Retinal pigment epithelial cell (primary cell): ENCODE measurements at regions not wholly inside any gene's neighbourhood (a gene's known extent, or its start where the extent isn't known, plus 50 kb on each side); places are given as distances from the start of the nearest gene placed in this dataset.

Experiments
- DNase-seq: peaks from one replicate; pipeline ENCODE4 v3.0.0-alpha.2; 2010; ENCODE audit warnings: low read depth
- H3K4me3 ChIP-seq: 2 replicates; pipeline ENCODE4 v1.5.1; 2011; ENCODE audit warnings: mild to moderate bottlenecking, low read length, control low read depth, moderate library complexity
- TF ChIP-seq, protein P1 (sequence below): conservative IDR thresholded peaks from 2 replicates; pipeline ENCODE4 v1.5.1; 2011; ENCODE audit warnings: low read depth, low read length, control low read depth, inconsistent platforms

DNA sequence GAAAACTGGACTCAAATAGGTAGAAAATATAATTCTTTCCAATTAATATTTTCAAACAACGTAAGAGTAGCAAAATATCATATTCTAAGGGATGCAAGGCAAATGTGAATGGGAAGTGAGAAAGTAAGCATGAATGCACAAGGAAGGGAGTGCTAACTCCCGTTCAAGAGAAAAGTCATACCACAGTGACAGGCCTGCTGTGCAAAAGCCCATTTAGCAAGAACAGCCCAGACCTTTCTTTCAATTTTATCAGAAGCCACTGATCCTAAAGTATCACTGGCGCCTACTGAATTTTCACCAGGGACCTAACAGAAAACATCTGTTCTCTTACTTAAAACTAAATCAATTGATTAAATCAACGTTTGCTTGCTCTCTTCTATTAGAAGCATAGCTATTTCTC lies 157.9 kb upstream of the DKK2 start:
- TF ChIP-seq, protein P1, sequence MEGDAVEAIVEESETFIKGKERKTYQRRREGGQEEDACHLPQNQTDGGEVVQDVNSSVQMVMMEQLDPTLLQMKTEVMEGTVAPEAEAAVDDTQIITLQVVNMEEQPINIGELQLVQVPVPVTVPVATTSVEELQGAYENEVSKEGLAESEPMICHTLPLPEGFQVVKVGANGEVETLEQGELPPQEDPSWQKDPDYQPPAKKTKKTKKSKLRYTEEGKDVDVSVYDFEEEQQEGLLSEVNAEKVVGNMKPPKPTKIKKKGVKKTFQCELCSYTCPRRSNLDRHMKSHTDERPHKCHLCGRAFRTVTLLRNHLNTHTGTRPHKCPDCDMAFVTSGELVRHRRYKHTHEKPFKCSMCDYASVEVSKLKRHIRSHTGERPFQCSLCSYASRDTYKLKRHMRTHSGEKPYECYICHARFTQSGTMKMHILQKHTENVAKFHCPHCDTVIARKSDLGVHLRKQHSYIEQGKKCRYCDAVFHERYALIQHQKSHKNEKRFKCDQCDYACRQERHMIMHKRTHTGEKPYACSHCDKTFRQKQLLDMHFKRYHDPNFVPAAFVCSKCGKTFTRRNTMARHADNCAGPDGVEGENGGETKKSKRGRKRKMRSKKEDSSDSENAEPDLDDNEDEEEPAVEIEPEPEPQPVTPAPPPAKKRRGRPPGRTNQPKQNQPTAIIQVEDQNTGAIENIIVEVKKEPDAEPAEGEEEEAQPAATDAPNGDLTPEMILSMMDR, result no peak
- no peak for DNase-seq
- H3K4me3 ChIP-seq, result no peak overlapping the region

GRCh38 chr4:107192601-107193000 lies 156.5 kb upstream of the DKK2 start:
- H3K4me3 ChIP-seq, result no peak overlapping the region
- DNase-seq, result no peak
- TF ChIP-seq, protein P1, result no peak

DNA sequence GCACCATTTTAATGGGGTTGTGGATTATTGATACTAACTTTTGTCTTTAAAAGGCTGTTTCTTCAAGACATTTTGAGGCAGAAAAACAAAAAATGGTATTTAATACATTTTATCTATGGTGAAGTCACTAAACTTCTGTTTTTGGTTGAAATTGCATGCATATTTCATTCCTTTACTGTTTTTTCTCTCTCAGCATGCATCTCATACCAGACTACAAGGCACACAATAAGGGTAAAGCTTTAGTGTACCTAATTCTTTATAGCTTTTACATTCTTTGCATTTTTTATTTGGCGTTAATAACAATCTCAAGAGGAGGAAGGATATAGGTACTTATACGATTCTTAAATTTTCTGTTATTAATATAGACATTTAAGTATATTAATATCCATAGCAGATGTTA lies 151.0 kb upstream of the DKK2 start:
- DNase-seq, result no peak
- no peak overlapping the region for H3K4me3 ChIP-seq
- TF ChIP-seq, protein P1, result no peak

DNA sequence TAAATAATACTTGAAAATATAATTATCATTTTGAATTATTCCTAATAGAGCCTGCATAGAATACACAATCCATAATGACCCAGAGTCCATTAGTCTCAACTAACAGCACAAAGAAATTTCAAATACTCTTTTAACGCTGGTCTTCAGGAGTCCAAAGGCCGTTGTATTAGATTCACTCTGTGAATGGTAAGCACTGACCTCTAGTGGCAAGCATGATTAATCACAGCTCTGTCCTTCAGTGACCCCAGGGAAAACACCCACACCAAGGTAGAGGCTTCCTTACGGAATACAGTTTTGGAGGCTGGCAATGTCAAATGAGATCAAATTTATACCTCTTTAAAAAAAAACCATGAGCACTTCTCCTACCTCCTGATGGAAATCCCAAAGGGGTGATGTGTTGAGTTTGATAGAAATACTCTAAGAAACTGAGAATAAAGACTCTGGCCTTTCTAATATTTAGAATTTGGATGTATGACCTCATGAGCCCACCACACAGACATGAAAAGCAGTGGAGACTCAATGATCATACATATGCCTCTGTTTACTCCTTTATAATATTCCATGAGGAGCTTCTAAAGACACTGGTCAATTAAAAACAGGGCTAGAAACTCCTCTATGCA lies 147.2 kb upstream of the DKK2 start:
- TF ChIP-seq, protein P1, result peak; percentile 82
- DNase-seq, result peak; percentile 25
- H3K4me3 ChIP-seq, result no peak overlapping the region

DNA sequence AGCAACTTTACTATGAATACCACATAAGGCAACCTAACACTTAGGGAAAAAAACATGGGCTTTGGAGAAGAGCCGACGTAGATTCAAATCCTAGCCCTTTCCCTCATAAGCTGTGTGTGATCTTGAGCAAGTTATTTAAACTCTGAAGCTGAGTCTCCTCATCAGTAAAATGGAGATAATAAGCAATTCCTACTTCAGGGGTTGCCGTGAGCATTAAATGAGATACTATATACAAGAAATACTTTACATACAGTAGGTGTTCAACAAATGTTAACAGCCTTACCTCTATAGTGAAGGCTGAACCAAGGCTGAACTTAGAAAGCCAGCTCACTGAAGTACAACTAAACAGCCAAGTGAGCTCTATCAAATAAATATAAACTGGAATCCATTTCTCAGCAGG lies 146.2 kb upstream of the DKK2 start:
- TF ChIP-seq, protein P1, result no peak
- no peak overlapping the region for H3K4me3 ChIP-seq
- no peak for DNase-seq

- DNase-seq, result no peak
- TF ChIP-seq, protein P1, result no peak
- no peak overlapping the region for H3K4me3 ChIP-seq
These were observed 130.8 kb upstream of the DKK2 start for GRCh38 chr4:107166873-107167450.

DNA sequence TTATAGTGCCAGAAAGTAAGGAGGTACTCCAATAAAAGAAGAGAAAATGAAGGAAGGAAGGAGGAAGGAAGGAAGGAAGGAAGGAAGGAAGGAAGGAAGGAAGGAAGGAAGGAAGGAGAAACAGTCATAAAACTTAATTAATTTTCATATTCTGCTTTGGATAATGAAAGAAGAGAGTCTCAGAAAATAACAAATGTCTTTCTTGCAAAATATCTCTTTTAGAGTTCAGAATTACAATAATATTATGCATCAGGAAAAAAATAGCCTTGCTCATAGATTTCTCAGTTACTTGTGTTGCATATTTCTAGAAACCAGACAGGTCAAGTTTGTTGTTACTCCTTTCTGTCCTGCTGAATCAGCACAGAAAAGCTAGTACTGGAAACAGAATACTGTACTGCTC lies 130.1 kb upstream of the DKK2 start:
- no peak overlapping the region for H3K4me3 ChIP-seq
- TF ChIP-seq, protein P1, result no peak
- DNase-seq, result no peak
